ENCODE measurements at regions not wholly inside any gene's neighbourhood (a gene's known extent, or its start where the extent isn't known, plus 50 kb on each side); places are given as distances from the start of the nearest gene placed in this dataset.
"Not testable (repeated sequence)": the region's sequence is repeated elsewhere in the genome, so short reads cannot be mapped to it uniquely, and the experiment has no call there.

GRCh38 chr3:152667267-152667666, 167.7 kb upstream of the P2RY1 start:
- no peak for DNase-seq (ENCODE audit: low read depth)

DNA sequence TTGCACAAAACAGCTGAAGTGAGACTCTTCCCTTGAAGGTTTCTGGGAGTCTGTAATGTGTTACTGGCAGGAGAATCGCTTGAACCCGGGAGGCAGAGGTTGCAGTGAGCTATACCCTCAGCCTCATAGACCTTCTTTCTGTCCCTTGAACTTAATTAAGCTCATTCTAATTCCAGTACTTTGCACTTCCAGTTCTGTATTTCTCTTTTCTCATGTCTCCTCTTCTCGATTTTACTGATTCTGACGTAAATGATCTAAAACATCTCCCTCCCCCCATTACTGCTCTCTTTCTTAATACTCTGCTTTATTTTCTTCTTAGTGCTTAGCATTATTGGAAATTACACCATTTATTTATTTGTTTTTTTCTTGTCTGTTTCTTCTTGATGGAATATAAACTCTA, 165.4 kb upstream of the P2RY1 start:
- DNase-seq (ENCODE audit: low read depth) = no peak

DNA sequence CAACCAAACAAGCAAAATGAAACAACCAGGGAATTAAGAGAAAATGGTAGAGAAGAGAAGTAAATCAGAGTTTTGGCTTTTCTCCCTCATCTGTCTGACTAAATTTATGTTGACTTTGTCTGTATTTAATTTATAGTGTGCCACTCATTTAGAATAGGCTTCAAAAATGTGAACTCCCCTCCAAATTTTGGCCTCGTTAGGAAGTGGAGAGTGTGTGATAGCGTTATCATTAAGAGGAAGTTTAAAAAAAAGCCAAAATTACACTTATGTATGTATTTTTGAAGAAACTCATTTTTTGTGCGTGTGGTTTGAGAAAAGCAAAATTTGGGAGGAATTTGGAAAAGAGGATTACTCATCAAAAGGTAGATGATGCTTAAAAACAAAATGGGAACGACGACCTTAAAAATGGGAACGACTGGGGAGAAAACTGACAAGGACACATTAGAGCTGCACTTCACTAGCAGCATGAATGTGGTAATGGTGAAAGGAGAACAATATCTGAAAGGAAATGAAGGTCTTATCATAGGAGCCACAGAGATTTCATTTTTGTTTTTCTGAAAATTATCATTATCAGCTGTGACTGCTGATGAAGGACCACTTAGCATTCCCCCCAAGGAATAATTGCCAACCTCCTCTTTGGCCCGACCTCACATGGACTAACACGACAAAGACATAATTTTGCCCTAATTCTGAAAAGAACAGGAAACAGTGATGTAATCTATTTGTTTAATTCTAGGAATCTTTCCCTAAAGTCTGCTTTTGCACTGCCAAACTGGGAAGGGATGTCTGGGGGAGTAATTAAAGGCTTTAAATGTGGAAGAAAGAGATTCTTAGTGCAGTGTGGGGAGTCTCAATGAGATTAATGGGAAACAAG, 163.2 kb upstream of the P2RY1 start:
- no peak for DNase-seq (ENCODE audit: low read depth)

DNA sequence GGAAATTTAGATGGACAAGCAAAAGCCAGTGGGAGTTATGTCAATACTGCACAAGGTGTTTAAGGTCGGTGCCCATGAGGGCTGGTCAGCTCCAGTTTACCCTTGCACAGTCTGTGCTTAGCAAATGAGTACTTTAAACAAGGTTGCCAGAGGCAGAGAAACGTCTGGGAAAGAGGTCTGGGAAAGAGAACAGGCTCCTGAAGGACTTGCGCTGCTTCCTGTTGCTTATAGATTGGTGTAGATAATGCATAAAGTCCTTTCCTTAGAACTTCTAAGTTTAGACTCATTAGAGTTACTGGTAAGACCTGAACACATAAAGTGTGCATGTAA, 162.6 kb upstream of the P2RY1 start:
- no peak for DNase-seq (ENCODE audit: low read depth)

DNA sequence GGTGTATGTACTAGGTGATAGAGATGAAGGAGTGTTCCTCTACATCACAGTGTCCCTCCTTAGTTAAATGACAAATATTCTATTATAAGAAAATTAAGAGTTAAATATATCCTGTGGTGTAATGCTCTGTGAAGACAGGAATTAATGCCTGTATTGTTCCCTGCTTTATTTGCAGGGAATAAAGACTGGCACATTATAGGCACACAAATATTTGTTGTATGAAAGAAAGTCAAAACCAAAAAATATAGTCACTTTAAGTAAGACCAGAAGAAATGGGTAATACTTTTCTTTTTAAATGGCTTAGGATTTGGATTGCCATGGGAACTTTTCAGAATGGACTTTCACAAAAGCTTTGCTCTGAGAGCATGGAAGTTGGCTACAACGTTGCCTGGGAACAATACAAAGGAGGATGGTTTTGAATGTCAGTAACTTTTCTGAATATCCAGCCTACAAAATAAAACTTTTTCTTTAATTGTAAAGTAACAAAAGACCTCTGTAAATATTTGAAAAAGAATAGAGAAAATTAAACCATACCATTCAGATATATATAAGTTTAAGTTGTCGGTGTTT, 158.0 kb upstream of the P2RY1 start:
- DNase-seq (ENCODE audit: low read depth) = no peak

- DNase-seq (ENCODE audit: low read depth) = no peak
These were observed 157.4 kb upstream of the P2RY1 start for GRCh38 chr3:152677491-152677890.

GRCh38 chr3:152682477-152682876, 152.5 kb upstream of the P2RY1 start:
- no peak for DNase-seq (ENCODE audit: low read depth)

- no peak for DNase-seq (ENCODE audit: low read depth)
These were observed 151.4 kb upstream of the P2RY1 start for GRCh38 chr3:152683521-152683999.

GRCh38 chr3:152684279-152684678, 150.7 kb upstream of the P2RY1 start:
- DNase-seq (ENCODE audit: low read depth) = no peak

- no peak for DNase-seq (ENCODE audit: low read depth)
These were observed 146.6 kb upstream of the P2RY1 start for GRCh38 chr3:152688313-152688712.

- DNase-seq (ENCODE audit: low read depth) = not testable (repeated sequence)
These were observed 142.6 kb upstream of the P2RY1 start for GRCh38 chr3:152692326-152692725.

GRCh38 chr3:152693521-152694250, 141.2 kb upstream of the P2RY1 start:
- not testable (repeated sequence) for DNase-seq (ENCODE audit: low read depth)

DNA sequence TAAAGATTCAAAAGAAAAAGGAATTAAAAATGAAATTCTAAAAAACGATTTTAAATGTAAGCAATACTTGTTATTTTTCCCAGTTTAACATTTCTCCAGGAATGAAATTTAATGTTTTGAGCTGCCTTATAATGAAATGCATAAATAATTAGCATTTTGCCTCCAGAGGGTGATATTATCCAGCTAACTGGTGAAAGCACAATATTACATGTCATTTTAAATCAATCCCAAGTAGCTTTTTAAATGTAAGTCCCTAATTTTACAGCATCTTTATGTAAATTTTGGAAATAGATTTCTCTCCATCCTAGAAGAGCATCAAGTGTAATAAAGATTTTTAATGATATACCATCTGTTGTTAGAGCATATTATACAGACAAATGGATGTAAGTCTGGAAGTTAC, 139.1 kb upstream of the P2RY1 start:
- no peak for DNase-seq (ENCODE audit: low read depth)

- no peak for DNase-seq (ENCODE audit: low read depth)
These were observed 138.0 kb upstream of the P2RY1 start for GRCh38 chr3:152696962-152697361.

DNA sequence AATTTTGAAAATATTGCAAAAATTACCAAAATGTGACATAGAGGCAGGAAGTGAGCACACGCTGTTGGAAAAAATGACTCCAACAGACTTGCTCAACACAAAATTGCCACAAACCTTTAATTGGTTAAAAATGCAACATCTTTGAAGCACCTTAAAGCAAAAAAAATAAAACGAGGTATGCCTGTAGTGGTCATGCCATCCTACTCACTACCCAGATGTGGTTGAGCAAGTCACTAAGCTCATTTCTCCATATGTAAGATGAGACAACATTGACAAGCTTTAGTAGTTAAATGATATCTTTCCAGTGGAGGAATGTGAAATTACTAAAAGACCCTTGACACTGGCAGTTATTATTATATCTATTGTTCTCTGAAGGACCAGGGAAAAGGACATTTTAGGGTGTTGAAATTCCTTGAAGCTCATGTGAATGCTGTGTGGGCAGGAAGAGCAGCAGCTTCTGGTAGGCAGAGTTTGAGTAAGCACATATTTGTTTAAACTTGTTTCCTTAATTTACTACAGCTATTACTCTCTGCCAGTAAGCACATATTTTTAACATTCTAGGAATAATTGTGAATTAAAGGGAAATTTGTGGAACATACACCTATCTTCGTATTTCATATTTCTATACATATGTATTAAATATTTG, 131.6 kb upstream of the P2RY1 start:
- DNase-seq (ENCODE audit: low read depth) = no peak

GRCh38 chr3:152706991-152707713, 127.8 kb upstream of the P2RY1 start:
- DNase-seq (ENCODE audit: low read depth) = no peak

- DNase-seq (ENCODE audit: low read depth) = no peak
These were observed 125.3 kb upstream of the P2RY1 start for GRCh38 chr3:152709659-152710058.

DNA sequence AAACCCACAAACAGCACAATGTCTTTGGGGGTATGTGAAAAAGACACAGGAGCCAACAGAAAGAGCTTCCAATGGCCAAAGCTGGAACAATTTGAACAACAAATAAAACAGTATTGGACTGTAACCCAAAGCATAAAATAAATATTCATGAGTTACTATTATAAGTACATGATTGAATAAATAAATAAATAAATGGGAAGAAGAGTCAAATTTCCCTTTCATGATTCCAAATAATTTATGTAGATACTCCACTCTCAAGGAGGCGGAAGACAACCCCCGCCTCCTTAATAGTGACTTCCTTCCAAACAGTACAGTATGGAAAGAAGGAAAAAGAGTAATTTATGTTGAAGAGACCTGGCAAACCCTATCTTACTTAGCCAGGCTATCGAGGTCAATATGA, 124.4 kb upstream of the P2RY1 start:
- DNase-seq (ENCODE audit: low read depth) = no peak

- DNase-seq (ENCODE audit: low read depth) = no peak
These were observed 120.9 kb upstream of the P2RY1 start for GRCh38 chr3:152713989-152714388.

DNA sequence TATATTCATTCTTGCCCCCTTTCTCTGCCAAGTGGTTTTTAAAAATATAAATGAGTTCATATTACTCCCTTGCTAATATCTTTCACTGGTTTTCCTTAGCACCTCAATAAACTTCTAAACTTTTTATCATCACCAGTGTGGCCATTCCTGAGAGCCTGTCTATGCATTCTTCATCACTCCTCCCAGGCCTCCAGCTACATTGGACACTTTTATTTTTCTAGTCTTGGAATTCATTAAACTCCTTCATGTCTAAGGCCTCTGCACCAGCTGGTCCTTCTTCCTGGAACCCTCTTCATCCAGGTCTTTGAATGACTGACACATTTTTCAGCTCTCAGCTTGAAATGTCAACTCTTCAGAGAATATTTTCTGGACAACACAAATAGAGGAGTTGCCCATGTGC, 120.4 kb upstream of the P2RY1 start:
- no peak for DNase-seq (ENCODE audit: low read depth)

GRCh38 chr3:152717252-152717651, 117.7 kb upstream of the P2RY1 start:
- no peak for DNase-seq (ENCODE audit: low read depth)

GRCh38 chr3:152718810-152719209, 116.1 kb upstream of the P2RY1 start:
- no peak for DNase-seq (ENCODE audit: low read depth)
